ENCODE measurements at regions not wholly inside any gene's neighbourhood (a gene's known extent, or its start where the extent isn't known, plus 50 kb on each side); places are given as distances from the start of the nearest gene placed in this dataset.

- no peak for DNase-seq (ENCODE audit: low read depth)
Measured at GRCh38 chr2:200254773-200255172, 51.7 kb upstream of the SPATS2L start.

GRCh38 chr2:200255549-200255948 is 50.9 kb upstream of the SPATS2L start:
- no peak for DNase-seq (ENCODE audit: low read depth)
